Gastroesophageal sphincter (tissue), 3 donors: ENCODE measurements at regions not wholly inside any gene's neighbourhood (a gene's known extent, or its start where the extent isn't known, plus 50 kb on each side); places are given as distances from the start of the nearest gene placed in this dataset.

Experiments
- CTCF ChIP-seq, 4 experiments: fragments of 200-600 bp in 2 of 4; fragments of 450-650 bp in 2 of 4; sonication (generic) in 1 of 4; IDR thresholded peaks; one replicate each; pipeline ENCODE4 v1.5.1; 2017 to 2019; ENCODE audit warnings: antibody characterized with exemption in 4 of 4, mild to moderate bottlenecking in 2 of 4, moderate library complexity in 2 of 4
- EP300 ChIP-seq: sonication (generic); formaldehyde crosslinking; IDR thresholded peaks from one replicate; pipeline ENCODE4 v1.6.1; 2017; ENCODE audit warnings: antibody characterized with exemption, mild to moderate bottlenecking
- POLR2A ChIP-seq, 2 donors: fragments of 450-650 bp; IDR thresholded peaks; one replicate each; pipeline ENCODE4 v1.6.1; 2017; ENCODE audit warnings: antibody characterized with exemption in 2 of 2, mild to moderate bottlenecking in 2 of 2, moderate library complexity in 1 of 2

DNA sequence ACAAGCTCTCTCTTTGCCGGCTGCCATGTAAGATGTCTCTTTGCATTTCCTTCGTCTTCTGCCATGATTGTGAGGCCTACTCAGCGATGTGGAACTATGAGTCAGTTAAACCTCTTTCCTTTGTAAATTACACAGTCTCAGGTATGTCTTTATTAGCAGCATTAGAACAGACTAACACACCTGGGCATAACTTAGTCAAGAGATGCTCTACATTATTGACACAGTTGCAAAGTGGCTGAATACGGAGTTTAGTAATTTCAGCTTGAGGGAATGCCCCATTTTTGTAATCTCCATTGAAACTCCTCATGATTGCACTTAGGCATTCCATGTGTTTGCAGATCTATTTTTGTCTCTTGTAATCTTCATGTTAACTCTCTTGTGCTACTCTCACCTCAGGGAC lies 299.5 kb upstream of the HAND2 start:
- TF ChIP-seq CTCF (IDR thresholded peaks at IDR 0.05) (no peak), POLR2A (IDR thresholded peaks at IDR 0.05) (no peak), EP300 (no peak)
